ENCODE measurements at regions not wholly inside any gene's neighbourhood (a gene's known extent, or its start where the extent isn't known, plus 50 kb on each side); places are given as distances from the start of the nearest gene placed in this dataset.

- H3K4me1 ChIP-seq (ENCODE audit: control insufficient read depth in 3 of 3, insufficient read depth in 3 of 3, low read length in 3 of 3): no peaks in the 10 kb centered on the region
- H3K27ac ChIP-seq (ENCODE audit: low read depth, low read length): no peak overlapping the region
- H3K9me3 ChIP-seq (ENCODE audit: control insufficient read depth in 3 of 3, low read length in 3 of 3): no peaks in the 10 kb centered on the region
- no peaks in the 10 kb centered on the region for H3K27me3 ChIP-seq (ENCODE audit: control insufficient read depth in 3 of 3, insufficient read depth in 3 of 3, low read length in 3 of 3)
- no peaks in the 10 kb centered on the region for H3K36me3 ChIP-seq (ENCODE audit: control insufficient read depth in 3 of 3, insufficient read depth in 3 of 3, low read length in 3 of 3)
- H3K4me3 ChIP-seq (ENCODE audit: low read length in 3 of 3): no peak overlapping the region
- H3K9ac ChIP-seq (ENCODE audit: low read depth in 1 of 3, low read length in 3 of 3): no peak overlapping the region
These were observed 166.2 kb downstream of the FTCDNL1 start for GRCh38 chr2:199684832-199685231.

GRCh38 chr2:199684168-199684567, 166.8 kb downstream of the FTCDNL1 start:
- H3K4me3 ChIP-seq (ENCODE audit: low read length in 3 of 3): no peak overlapping the region
- H3K27ac ChIP-seq (ENCODE audit: low read depth, low read length): no peak overlapping the region
- H3K9ac ChIP-seq (ENCODE audit: low read depth in 1 of 3, low read length in 3 of 3): no peak overlapping the region
- H3K9me3 ChIP-seq (ENCODE audit: control insufficient read depth in 3 of 3, low read length in 3 of 3): no peaks in the 10 kb centered on the region
- no peaks in the 10 kb centered on the region for H3K36me3 ChIP-seq (ENCODE audit: control insufficient read depth in 3 of 3, insufficient read depth in 3 of 3, low read length in 3 of 3)
- H3K4me1 ChIP-seq (ENCODE audit: control insufficient read depth in 3 of 3, insufficient read depth in 3 of 3, low read length in 3 of 3): no peaks in the 10 kb centered on the region
- H3K27me3 ChIP-seq (ENCODE audit: control insufficient read depth in 3 of 3, insufficient read depth in 3 of 3, low read length in 3 of 3): no peaks in the 10 kb centered on the region

- Histone ChIP-seq H3K4me3 (ENCODE audit: low read length in 3 of 3) (no peak overlapping the region), H3K36me3 (ENCODE audit: control insufficient read depth in 3 of 3, insufficient read depth in 3 of 3, low read length in 3 of 3) (no peaks in the 10 kb centered on the region), H3K9ac (ENCODE audit: low read depth in 1 of 3, low read length in 3 of 3) (no peak overlapping the region), H3K27me3 (ENCODE audit: control insufficient read depth in 3 of 3, insufficient read depth in 3 of 3, low read length in 3 of 3) (no peaks in the 10 kb centered on the region), H3K9me3 (ENCODE audit: control insufficient read depth in 3 of 3, low read length in 3 of 3) (no peaks in the 10 kb centered on the region), H3K4me1 (ENCODE audit: control insufficient read depth in 3 of 3, insufficient read depth in 3 of 3, low read length in 3 of 3) (no peaks in the 10 kb centered on the region), H3K27ac (ENCODE audit: low read depth, low read length) (no peak overlapping the region)
These were observed 169.0 kb downstream of the FTCDNL1 start for GRCh38 chr2:199682001-199682400.

- no peak overlapping the region for H3K9ac ChIP-seq (ENCODE audit: low read depth in 1 of 3, low read length in 3 of 3)
- no peaks in the 10 kb centered on the region for H3K36me3 ChIP-seq (ENCODE audit: control insufficient read depth in 3 of 3, insufficient read depth in 3 of 3, low read length in 3 of 3)
- H3K4me1 ChIP-seq (ENCODE audit: control insufficient read depth in 3 of 3, insufficient read depth in 3 of 3, low read length in 3 of 3): no peaks in the 10 kb centered on the region
- no peaks in the 10 kb centered on the region for H3K27me3 ChIP-seq (ENCODE audit: control insufficient read depth in 3 of 3, insufficient read depth in 3 of 3, low read length in 3 of 3)
- H3K9me3 ChIP-seq (ENCODE audit: control insufficient read depth in 3 of 3, low read length in 3 of 3): no peaks in the 10 kb centered on the region
- H3K4me3 ChIP-seq (ENCODE audit: low read length in 3 of 3): no peak overlapping the region
- H3K27ac ChIP-seq (ENCODE audit: low read depth, low read length): no peak overlapping the region
These were observed 170.5 kb downstream of the FTCDNL1 start for GRCh38 chr2:199680482-199680881.

- Histone ChIP-seq H3K4me1 (ENCODE audit: control insufficient read depth in 3 of 3, insufficient read depth in 3 of 3, low read length in 3 of 3) (no peaks in the 10 kb centered on the region), H3K9me3 (ENCODE audit: control insufficient read depth in 3 of 3, low read length in 3 of 3) (no peaks in the 10 kb centered on the region), H3K4me3 (ENCODE audit: low read length in 3 of 3) (no peak overlapping the region), H3K9ac (ENCODE audit: low read depth in 1 of 3, low read length in 3 of 3) (no peak overlapping the region), H3K27ac (ENCODE audit: low read depth, low read length) (no peak overlapping the region), H3K36me3 (ENCODE audit: control insufficient read depth in 3 of 3, insufficient read depth in 3 of 3, low read length in 3 of 3) (no peaks in the 10 kb centered on the region), H3K27me3 (ENCODE audit: control insufficient read depth in 3 of 3, insufficient read depth in 3 of 3, low read length in 3 of 3) (no peaks in the 10 kb centered on the region)
These were observed 171.1 kb downstream of the FTCDNL1 start for GRCh38 chr2:199679883-199680282.

- Histone ChIP-seq H3K9ac (ENCODE audit: low read depth in 1 of 3, low read length in 3 of 3) (no peak overlapping the region), H3K36me3 (ENCODE audit: control insufficient read depth in 3 of 3, insufficient read depth in 3 of 3, low read length in 3 of 3) (no peaks in the 10 kb centered on the region), H3K4me3 (ENCODE audit: low read length in 3 of 3) (no peak overlapping the region), H3K9me3 (ENCODE audit: control insufficient read depth in 3 of 3, low read length in 3 of 3) (no peaks in the 10 kb centered on the region), H3K27me3 (ENCODE audit: control insufficient read depth in 3 of 3, insufficient read depth in 3 of 3, low read length in 3 of 3) (no peaks in the 10 kb centered on the region), H3K27ac (ENCODE audit: low read depth, low read length) (no peak overlapping the region), H3K4me1 (ENCODE audit: control insufficient read depth in 3 of 3, insufficient read depth in 3 of 3, low read length in 3 of 3) (no peaks in the 10 kb centered on the region)
These were observed 173.1 kb downstream of the FTCDNL1 start for GRCh38 chr2:199677881-199678280.

- no peak overlapping the region for H3K27ac ChIP-seq (ENCODE audit: low read depth, low read length)
These were observed 182.3 kb downstream of the FTCDNL1 start for GRCh38 chr2:199668645-199669044.

GRCh38 chr2:199663157-199663556, 187.8 kb downstream of the FTCDNL1 start:
- Histone ChIP-seq H3K4me3 (ENCODE audit: low read length in 3 of 3) (no peak overlapping the region), H3K36me3 (ENCODE audit: control insufficient read depth in 3 of 3, insufficient read depth in 3 of 3, low read length in 3 of 3) (no peaks in the 10 kb centered on the region), H3K27me3 (ENCODE audit: control insufficient read depth in 3 of 3, insufficient read depth in 3 of 3, low read length in 3 of 3) (no peaks in the 10 kb centered on the region), H3K9ac (ENCODE audit: low read depth in 1 of 3, low read length in 3 of 3) (no peak overlapping the region), H3K27ac (ENCODE audit: low read depth, low read length) (no peak overlapping the region), H3K9me3 (ENCODE audit: control insufficient read depth in 3 of 3, low read length in 3 of 3) (no peaks in the 10 kb centered on the region), H3K4me1 (ENCODE audit: control insufficient read depth in 3 of 3, insufficient read depth in 3 of 3, low read length in 3 of 3) (peaks cover 0 to 4% (median 2%) of the 10 kb centered on the region in 3 donors)

More at GRCh38 chr2:199668645-199669044, 182.3 kb downstream of the FTCDNL1 start:
- Histone ChIP-seq H3K4me1 (ENCODE audit: control insufficient read depth in 3 of 3, insufficient read depth in 3 of 3, low read length in 3 of 3) (no peaks in the 10 kb centered on the region), H3K36me3 (ENCODE audit: control insufficient read depth in 3 of 3, insufficient read depth in 3 of 3, low read length in 3 of 3) (no peaks in the 10 kb centered on the region), H3K9ac (ENCODE audit: low read depth in 1 of 3, low read length in 3 of 3) (no peak overlapping the region), H3K9me3 (ENCODE audit: control insufficient read depth in 3 of 3, low read length in 3 of 3) (no peaks in the 10 kb centered on the region), H3K27me3 (ENCODE audit: control insufficient read depth in 3 of 3, insufficient read depth in 3 of 3, low read length in 3 of 3) (no peaks in the 10 kb centered on the region), H3K4me3 (ENCODE audit: low read length in 3 of 3) (no peak overlapping the region)

GRCh38 chr2:199662255-199662654, 188.7 kb downstream of the FTCDNL1 start:
- no peak overlapping the region for H3K4me3 ChIP-seq (ENCODE audit: low read length in 3 of 3)
- no peaks in the 10 kb centered on the region for H3K36me3 ChIP-seq (ENCODE audit: control insufficient read depth in 3 of 3, insufficient read depth in 3 of 3, low read length in 3 of 3)
- H3K9ac ChIP-seq (ENCODE audit: low read depth in 1 of 3, low read length in 3 of 3): no peak overlapping the region
- H3K27me3 ChIP-seq (ENCODE audit: control insufficient read depth in 3 of 3, insufficient read depth in 3 of 3, low read length in 3 of 3): no peaks in the 10 kb centered on the region
- H3K27ac ChIP-seq (ENCODE audit: low read depth, low read length): no peak overlapping the region
- peaks cover 0 to 4% (median 2%) of the 10 kb centered on the region in 3 donors for H3K4me1 ChIP-seq (ENCODE audit: control insufficient read depth in 3 of 3, insufficient read depth in 3 of 3, low read length in 3 of 3)
- H3K9me3 ChIP-seq (ENCODE audit: control insufficient read depth in 3 of 3, low read length in 3 of 3): no peaks in the 10 kb centered on the region

GRCh38 chr2:199660167-199660566, 190.8 kb downstream of the FTCDNL1 start:
- Histone ChIP-seq H3K36me3 (ENCODE audit: control insufficient read depth in 3 of 3, insufficient read depth in 3 of 3, low read length in 3 of 3) (no peaks in the 10 kb centered on the region), H3K27me3 (ENCODE audit: control insufficient read depth in 3 of 3, insufficient read depth in 3 of 3, low read length in 3 of 3) (no peaks in the 10 kb centered on the region), H3K4me3 (ENCODE audit: low read length in 3 of 3) (no peak overlapping the region), H3K9me3 (ENCODE audit: control insufficient read depth in 3 of 3, low read length in 3 of 3) (no peaks in the 10 kb centered on the region), H3K9ac (ENCODE audit: low read depth in 1 of 3, low read length in 3 of 3) (no peak overlapping the region), H3K27ac (ENCODE audit: low read depth, low read length) (no peak overlapping the region), H3K4me1 (ENCODE audit: control insufficient read depth in 3 of 3, insufficient read depth in 3 of 3, low read length in 3 of 3) (peaks cover 0 to 4% (median 2%) of the 10 kb centered on the region in 3 donors)

- Histone ChIP-seq H3K27me3 (ENCODE audit: control insufficient read depth in 3 of 3, insufficient read depth in 3 of 3, low read length in 3 of 3) (no peaks in the 10 kb centered on the region), H3K4me3 (ENCODE audit: low read length in 3 of 3) (peak overlapping the region; percentile 37 to 69 (median 57)), H3K4me1 (ENCODE audit: control insufficient read depth in 3 of 3, insufficient read depth in 3 of 3, low read length in 3 of 3) (peaks cover 0 to 4% (median 2%) of the 10 kb centered on the region in 3 donors), H3K9me3 (ENCODE audit: control insufficient read depth in 3 of 3, low read length in 3 of 3) (no peaks in the 10 kb centered on the region), H3K36me3 (ENCODE audit: control insufficient read depth in 3 of 3, insufficient read depth in 3 of 3, low read length in 3 of 3) (no peaks in the 10 kb centered on the region), H3K27ac (ENCODE audit: low read depth, low read length) (no peak overlapping the region), H3K9ac (ENCODE audit: low read depth in 1 of 3, low read length in 3 of 3) (peak overlapping the region in 2 of 3 donors; percentile 66 to 69)
These were observed 191.8 kb downstream of the FTCDNL1 start for GRCh38 chr2:199659207-199659606.
